Small intestine (tissue), 7 donors: ENCODE measurements at regions not wholly inside any gene's neighbourhood (a gene's known extent, or its start where the extent isn't known, plus 50 kb on each side); places are given as distances from the start of the nearest gene placed in this dataset.

Source experiments
- DNase-seq, 2 donors: peaks; one replicate each; pipeline versions ENCODE4 v3.0.0 to v3.0.0-alpha.2; 2013
- FAIRE-seq: peaks from 2 replicates; lab custom pipeline; 2012; peaks lifted over from hg19 to GRCh38; lab: Jason Lieb, UNC
- H3K27ac ChIP-seq, 3 donors: one replicate each; pipeline ENCODE4 v1.5.1; 2013; ENCODE audit warnings: low read length in 2 of 3, mild to moderate bottlenecking in 2 of 3, control low read depth in 1 of 3, inconsistent platforms in 1 of 3, low read depth in 1 of 3, moderate library complexity in 1 of 3
- H3K27me3 ChIP-seq, 3 donors: one replicate each; pipeline ENCODE4 v1.6.1; 2013; ENCODE audit warnings: low read length in 3 of 3, inconsistent platforms in 1 of 3; ENCODE audit not compliant: control insufficient read depth in 3 of 3, insufficient read depth in 3 of 3
- H3K36me3 ChIP-seq, 3 donors: one replicate each; pipeline ENCODE4 v1.6.1; 2013; ENCODE audit warnings: low read length in 3 of 3, inconsistent platforms in 1 of 3, low read depth in 1 of 3, mild to moderate bottlenecking in 1 of 3, moderate library complexity in 1 of 3; ENCODE audit not compliant: control insufficient read depth in 3 of 3, insufficient read depth in 2 of 3
- H3K4me1 ChIP-seq, 3 donors: one replicate each; pipeline ENCODE4 v1.6.1; 2013; ENCODE audit warnings: low read length in 2 of 3, inconsistent platforms in 1 of 3, low read depth in 1 of 3, mild to moderate bottlenecking in 1 of 3, moderate library complexity in 1 of 3; ENCODE audit not compliant: control insufficient read depth in 3 of 3, insufficient read depth in 2 of 3
- H3K4me3 ChIP-seq, 3 donors: one replicate each; pipeline ENCODE4 v1.5.1; 2013; ENCODE audit warnings: low read length in 3 of 3, control low read depth in 1 of 3, inconsistent platforms in 1 of 3, low read depth in 1 of 3, mild to moderate bottlenecking in 1 of 3, moderate library complexity in 1 of 3
- H3K9me3 ChIP-seq, 2 donors: one replicate each; pipeline ENCODE4 v1.6.1; 2013; ENCODE audit warnings: low read depth in 1 of 2, low read length in 1 of 2; ENCODE audit not compliant: control insufficient read depth in 2 of 2, insufficient read depth in 1 of 2
- WGBS, 3 donors: extraction: QIAGEN DNeasy Blood & Tissue Kit; methylation state at CpG; one replicate each; pipeline ENCODE4 v1.1.7; 2013; 5-methylcytosine and 5-hydroxymethylcytosine counted together
- donor health status: healthy with polysubstance abuse.
- donor health status: control.
- donor health status: control.
- donor health status: Bipolar disorder and iron deficiency.
- donor health status: healthy.

DNA sequence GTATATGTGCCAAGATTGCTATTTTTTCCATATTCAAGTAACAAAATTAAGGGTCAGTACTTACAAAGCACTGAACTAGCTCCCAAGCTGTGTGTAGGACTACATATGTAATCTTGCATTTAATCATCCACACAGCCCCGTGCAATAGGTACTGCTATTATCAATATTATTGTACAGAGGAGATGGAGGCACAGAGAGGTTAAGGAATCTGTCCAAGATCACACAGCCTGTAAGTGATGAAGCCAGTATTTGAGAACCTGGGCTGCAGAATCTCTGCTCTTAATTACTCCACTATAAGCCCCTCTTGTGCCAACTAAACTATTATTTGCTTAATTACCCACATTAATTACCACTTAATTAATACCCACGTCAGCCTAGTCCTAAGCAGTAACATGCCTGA is 134.1 kb downstream of the KATNIP start:
- Histone ChIP-seq H3K4me1 (no peaks in the 10 kb centered on the region), H3K27ac (no peak overlapping the region), H3K36me3 (peaks cover 0 to 26% (median 4%) of the 10 kb centered on the region in 3 donors), H3K27me3 (no peaks in the 10 kb centered on the region), H3K4me3 (no peak overlapping the region), H3K9me3 (no peaks in the 10 kb centered on the region)
- FAIRE-seq (no peak), DNase-seq (no peak)
- WGBS, 3 donors = 91 to 94% (median 92%) methylated on average over 2 of the region's 2 CpGs

DNA sequence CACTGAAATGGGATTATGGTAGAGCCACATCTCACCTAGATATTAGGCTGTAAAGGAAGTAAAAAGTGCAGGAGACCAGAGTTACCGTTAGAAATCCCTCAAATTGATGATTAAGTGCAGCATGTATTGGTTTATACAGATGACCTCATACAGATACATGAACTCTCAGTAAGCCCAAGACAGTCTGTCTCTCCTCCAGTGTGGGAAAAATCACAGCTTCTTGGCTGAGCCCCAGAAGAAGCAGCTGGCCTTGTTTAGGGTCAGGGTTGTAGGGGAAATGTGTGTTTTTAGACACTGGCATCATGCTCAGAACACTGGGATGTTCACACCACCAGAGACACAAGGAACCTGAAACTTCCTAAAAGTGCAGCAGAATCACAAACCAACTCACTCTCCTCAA is 135.9 kb downstream of the KATNIP start:
- Histone ChIP-seq H3K4me1 (no peaks in the 10 kb centered on the region), H3K27me3 (no peaks in the 10 kb centered on the region), H3K36me3 (peaks cover 0 to 16% (median 4%) of the 10 kb centered on the region in 3 donors), H3K9me3 (no peaks in the 10 kb centered on the region), H3K27ac (no peak overlapping the region), H3K4me3 (no peak overlapping the region)
- WGBS, 3 donors = 58 to 77% (median 63%) methylated on average over 1 of the region's 1 CpG
- no peak for FAIRE-seq
- DNase-seq = no peak

DNA sequence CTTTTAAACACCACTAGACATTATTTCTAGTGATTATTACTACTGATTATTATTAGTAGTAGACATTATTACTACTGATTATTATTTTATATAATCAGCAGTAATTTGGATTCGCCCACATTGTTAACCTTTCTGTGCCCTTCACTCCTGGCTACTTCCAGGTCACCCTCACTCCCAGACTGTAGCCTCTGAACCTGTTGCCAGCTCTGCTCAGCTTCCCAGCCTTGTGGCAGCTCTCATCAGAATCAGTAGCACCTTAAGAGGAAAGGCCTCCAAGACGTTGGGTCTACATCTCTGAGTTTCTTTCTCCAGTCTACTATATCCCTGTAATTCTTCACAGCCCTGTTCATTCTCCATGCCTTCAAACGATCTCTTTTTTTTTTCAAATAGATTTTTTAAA is 137.0 kb downstream of the KATNIP start:
- no peaks in the 10 kb centered on the region for H3K27me3 ChIP-seq
- no peak overlapping the region for H3K4me3 ChIP-seq
- FAIRE-seq (no peak), DNase-seq (no peak)
- no peaks in the 10 kb centered on the region for H3K9me3 ChIP-seq
- no peaks in the 10 kb centered on the region for H3K4me1 ChIP-seq
- H3K36me3 ChIP-seq = peaks cover 0 to 10% (median 4%) of the 10 kb centered on the region in 3 donors
- WGBS, 3 donors = 74 to 85% (median 75%) methylated on average over 3 of the region's 3 CpGs
- H3K27ac ChIP-seq = no peak overlapping the region

DNA sequence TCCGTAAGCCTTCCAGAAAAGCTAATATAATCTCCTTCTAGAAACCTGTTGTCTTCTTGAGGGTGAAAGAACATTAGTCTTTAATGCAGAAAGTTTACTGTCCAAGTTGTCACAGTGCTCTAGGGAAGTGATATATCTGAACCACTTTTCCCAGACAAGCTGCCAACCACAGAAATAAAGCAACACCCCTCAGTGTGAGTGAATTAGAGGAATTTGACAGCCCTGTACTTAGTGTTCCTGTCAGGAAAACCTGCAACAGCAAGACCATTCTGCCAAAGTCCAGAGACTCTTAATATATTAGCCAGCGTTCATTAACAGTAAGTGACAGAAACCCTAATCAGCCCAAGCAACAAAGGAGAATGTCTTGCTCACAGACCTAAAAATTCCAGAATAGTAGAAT is 137.7 kb downstream of the KATNIP start:
- no peak for FAIRE-seq
- 89 to 94% (median 91%) methylated on average over 2 of the region's 2 CpGs for WGBS, 3 donors
- Histone ChIP-seq H3K9me3 (no peaks in the 10 kb centered on the region), H3K4me1 (no peaks in the 10 kb centered on the region), H3K27me3 (no peaks in the 10 kb centered on the region), H3K4me3 (no peak overlapping the region), H3K36me3 (peaks cover 0 to 6% (median 0%) of the 10 kb centered on the region in 3 donors), H3K27ac (no peak overlapping the region)
- no peak for DNase-seq

DNA sequence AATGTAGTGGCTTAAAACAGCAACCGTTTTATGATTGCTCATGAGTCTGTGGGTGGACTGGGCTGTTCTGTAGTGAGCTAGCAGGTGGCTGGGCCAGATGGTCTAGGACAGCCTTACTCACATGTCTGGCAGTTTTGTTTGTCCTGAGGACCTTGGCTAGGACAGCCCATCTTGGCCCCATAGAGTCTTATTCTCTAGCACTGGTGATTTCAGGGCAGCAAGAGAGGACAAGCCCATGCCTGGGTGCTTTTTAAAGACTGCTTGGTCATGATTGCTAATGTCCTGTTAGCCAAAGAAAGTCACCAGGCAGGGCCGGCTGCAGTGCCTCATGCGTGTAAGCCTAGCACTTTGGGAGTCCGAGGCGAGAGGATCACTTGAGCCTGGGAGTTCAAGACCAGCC is 139.8 kb downstream of the KATNIP start:
- Histone ChIP-seq H3K36me3 (peaks cover 0 to 4% (median 0%) of the 10 kb centered on the region in 3 donors), H3K9me3 (no peaks in the 10 kb centered on the region), H3K27ac (no peak overlapping the region), H3K4me3 (no peak overlapping the region), H3K27me3 (no peaks in the 10 kb centered on the region), H3K4me1 (no peaks in the 10 kb centered on the region)
- 93 to 96% (median 95%) methylated on average over 5 of the region's 5 CpGs for WGBS, 3 donors
- DNase-seq = no peak
- FAIRE-seq = no peak

DNA sequence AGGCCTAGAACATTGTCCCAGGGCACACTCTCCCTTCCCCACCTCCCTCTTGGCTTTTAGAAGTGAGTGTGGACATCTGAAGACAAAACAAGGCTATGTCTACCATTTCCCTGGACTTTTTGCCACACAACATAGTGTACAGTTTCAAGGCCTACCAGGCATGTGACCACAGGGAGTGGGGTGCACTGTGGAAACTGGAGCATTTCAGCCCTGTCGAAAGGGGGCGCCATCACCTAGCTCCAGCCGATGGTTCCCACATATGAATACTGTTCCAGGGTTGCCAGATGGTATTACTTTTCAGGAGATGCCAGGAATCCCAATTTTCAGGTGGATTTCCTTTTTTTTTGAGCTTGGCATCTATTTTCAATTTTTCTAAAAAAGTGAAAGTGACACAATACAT is 140.7 kb downstream of the KATNIP start:
- DNase-seq (peak; percentile 53 to 62), FAIRE-seq (no peak)
- Histone ChIP-seq H3K36me3 (peaks cover 0 to 4% (median 0%) of the 10 kb centered on the region in 3 donors), H3K9me3 (no peaks in the 10 kb centered on the region), H3K27me3 (no peaks in the 10 kb centered on the region), H3K4me1 (no peaks in the 10 kb centered on the region), H3K27ac (no peak overlapping the region), H3K4me3 (no peak overlapping the region)
- 14 to 37% (median 36%) methylated on average over 3 of the region's 3 CpGs for WGBS, 3 donors

DNA sequence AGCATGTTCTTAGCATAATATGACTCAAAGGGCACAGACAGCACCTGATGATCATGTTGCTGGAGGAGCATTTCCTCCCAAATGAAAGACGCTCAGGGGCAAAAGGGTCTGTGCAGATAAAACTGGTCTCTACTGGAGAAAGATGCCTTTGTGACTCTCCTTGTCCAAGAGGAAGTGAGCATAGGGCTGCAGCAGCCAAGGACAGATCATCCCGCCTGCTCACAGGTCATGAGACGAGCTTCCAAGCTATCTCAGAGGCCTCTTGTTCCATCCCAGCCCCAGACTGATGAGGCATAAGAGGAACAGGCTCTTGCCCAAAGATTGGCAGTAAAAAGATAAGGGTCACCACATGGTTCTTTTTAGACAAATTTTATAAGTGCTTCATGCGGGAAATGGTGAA is 141.8 kb downstream of the KATNIP start:
- Histone ChIP-seq H3K27me3 (no peaks in the 10 kb centered on the region), H3K4me3 (no peak overlapping the region), H3K4me1 (no peaks in the 10 kb centered on the region), H3K36me3 (peaks cover 0 to 4% (median 0%) of the 10 kb centered on the region in 3 donors), H3K9me3 (no peaks in the 10 kb centered on the region), H3K27ac (no peak overlapping the region)
- DNase-seq (no peak), FAIRE-seq (no peak)
- 93 to 97% (median 94%) methylated on average over 4 of the region's 4 CpGs for WGBS, 3 donors

DNA sequence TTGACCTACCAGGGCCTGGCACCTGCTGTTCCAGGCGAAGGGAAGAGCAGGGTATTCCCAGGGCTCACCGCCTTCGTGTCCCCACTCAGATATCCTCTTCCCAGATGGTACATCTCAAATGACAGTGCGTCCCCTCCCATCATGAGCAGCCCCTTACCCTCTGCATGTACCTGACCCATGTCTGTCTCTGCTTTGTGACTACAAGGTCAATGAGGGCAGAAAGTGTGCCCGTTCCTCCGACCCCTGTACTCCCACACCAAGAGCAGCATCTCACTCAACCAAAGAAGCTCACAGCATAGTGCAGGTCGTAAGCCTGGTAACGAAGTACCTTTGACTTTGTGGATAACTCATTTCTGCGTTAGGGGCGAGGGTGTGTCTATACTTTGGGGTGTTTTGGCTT is 142.6 kb downstream of the KATNIP start:
- H3K9me3 ChIP-seq = no peaks in the 10 kb centered on the region
- no peak for FAIRE-seq

DNA sequence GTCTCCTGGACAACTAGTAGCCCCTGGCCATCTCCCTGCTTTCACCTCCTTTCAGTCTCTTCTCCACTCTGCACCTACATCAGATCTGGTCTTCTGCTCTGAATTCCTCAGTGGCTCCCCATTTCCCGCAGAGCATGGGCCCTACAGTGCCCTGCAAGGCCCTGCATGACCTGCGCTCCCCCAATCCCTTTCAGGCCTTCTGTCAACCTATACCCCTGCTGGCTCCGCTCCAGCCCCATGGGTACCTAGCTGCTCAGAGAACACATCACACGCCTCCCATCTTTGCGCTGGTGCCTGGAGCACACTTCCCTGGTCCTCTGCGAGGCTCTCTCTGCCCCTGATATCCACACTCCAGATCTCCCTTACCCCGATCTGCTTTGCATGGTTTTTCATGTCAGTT is 145.2 kb downstream of the KATNIP start:
- Histone ChIP-seq H3K36me3 (peaks cover 0 to 15% (median 0%) of the 10 kb centered on the region in 3 donors), H3K27me3 (no peaks in the 10 kb centered on the region), H3K27ac (no peak overlapping the region), H3K4me1 (no peaks in the 10 kb centered on the region), H3K9me3 (no peaks in the 10 kb centered on the region), H3K4me3 (no peak overlapping the region)
- DNase-seq (no peak), FAIRE-seq (no peak)
- WGBS, 3 donors = 95 to 98% (median 96%) methylated on average over 7 of the region's 7 CpGs

More for the DNA sequence above, 142.6 kb downstream of the KATNIP start:
- 93 to 95% (median 93%) methylated on average over 10 of the region's 10 CpGs for WGBS, 3 donors
- H3K27me3 ChIP-seq = no peaks in the 10 kb centered on the region
- H3K36me3 ChIP-seq = peaks cover 0 to 4% (median 0%) of the 10 kb centered on the region in 3 donors
- H3K4me3 ChIP-seq = no peak overlapping the region
- H3K27ac ChIP-seq = no peak overlapping the region
- H3K4me1 ChIP-seq = no peaks in the 10 kb centered on the region
- DNase-seq = no peak
